ENCODE measurements at regions not wholly inside any gene's neighbourhood (a gene's known extent, or its start where the extent isn't known, plus 50 kb on each side); places are given as distances from the start of the nearest gene placed in this dataset.

DNA sequence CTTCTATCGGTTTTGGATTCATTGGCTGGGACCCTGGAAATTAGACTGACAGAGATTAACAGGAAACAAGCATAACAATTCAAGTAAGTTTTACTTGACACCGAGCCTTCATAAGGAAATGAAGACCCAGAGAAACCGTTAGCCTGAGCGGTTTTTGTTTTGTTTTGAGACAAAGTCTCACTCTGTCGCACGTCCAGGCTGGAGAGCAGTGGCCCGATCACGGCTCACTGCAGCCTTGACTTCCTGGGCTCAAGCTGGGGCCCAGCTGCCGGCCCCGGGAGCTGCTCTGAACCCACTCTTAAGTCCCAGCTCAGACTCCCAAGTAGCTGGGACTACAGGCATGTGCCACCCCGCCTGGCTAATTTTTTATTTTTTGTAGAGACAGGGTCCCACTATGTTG, 321.3 kb downstream of the SEC14L1 start:
- TF ChIP-seq, protein P1, sequence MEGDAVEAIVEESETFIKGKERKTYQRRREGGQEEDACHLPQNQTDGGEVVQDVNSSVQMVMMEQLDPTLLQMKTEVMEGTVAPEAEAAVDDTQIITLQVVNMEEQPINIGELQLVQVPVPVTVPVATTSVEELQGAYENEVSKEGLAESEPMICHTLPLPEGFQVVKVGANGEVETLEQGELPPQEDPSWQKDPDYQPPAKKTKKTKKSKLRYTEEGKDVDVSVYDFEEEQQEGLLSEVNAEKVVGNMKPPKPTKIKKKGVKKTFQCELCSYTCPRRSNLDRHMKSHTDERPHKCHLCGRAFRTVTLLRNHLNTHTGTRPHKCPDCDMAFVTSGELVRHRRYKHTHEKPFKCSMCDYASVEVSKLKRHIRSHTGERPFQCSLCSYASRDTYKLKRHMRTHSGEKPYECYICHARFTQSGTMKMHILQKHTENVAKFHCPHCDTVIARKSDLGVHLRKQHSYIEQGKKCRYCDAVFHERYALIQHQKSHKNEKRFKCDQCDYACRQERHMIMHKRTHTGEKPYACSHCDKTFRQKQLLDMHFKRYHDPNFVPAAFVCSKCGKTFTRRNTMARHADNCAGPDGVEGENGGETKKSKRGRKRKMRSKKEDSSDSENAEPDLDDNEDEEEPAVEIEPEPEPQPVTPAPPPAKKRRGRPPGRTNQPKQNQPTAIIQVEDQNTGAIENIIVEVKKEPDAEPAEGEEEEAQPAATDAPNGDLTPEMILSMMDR (conservative IDR thresholded peaks at IDR 0.05) = no peak
- TF ChIP-seq EZH2 (IDR thresholded peaks at IDR 0.05; ENCODE audit: low read depth) = no peak
